Thyroid gland (tissue), 4 donors: ENCODE measurements at regions not wholly inside any gene's neighbourhood (a gene's known extent, or its start where the extent isn't known, plus 50 kb on each side); places are given as distances from the start of the nearest gene placed in this dataset.

Experiments
- CTCF ChIP-seq, 6 experiments: fragments of 200-600 bp in 3 of 6; fragments of 450-650 bp in 3 of 6; sonication (generic) in 3 of 6; IDR thresholded peaks; one replicate each; pipeline ENCODE4 v1.5.1; 2016 to 2019; ENCODE audit warnings: antibody characterized with exemption in 6 of 6, mild to moderate bottlenecking in 2 of 6, inconsistent platforms in 1 of 6, moderate library complexity in 1 of 6
- POLR2A ChIP-seq, 2 donors: fragments of 450-650 bp; IDR thresholded peaks; one replicate each; pipeline ENCODE4 v1.6.1; 2017; ENCODE audit warnings: antibody characterized with exemption in 2 of 2, mild to moderate bottlenecking in 2 of 2, moderate library complexity in 1 of 2

GRCh38 chr3:150132101-150132749 is 161.5 kb upstream of the PFN2 start:
- TF ChIP-seq CTCF (IDR thresholded peaks at IDR 0.05), result no peak
- TF ChIP-seq POLR2A (IDR thresholded peaks at IDR 0.05), result no peak
